Neural crest cell (in vitro differentiated cells): ENCODE measurements at regions not wholly inside any gene's neighbourhood (a gene's known extent, or its start where the extent isn't known, plus 50 kb on each side); places are given as distances from the start of the nearest gene placed in this dataset.

Experiments
- DNase-seq: peaks from one replicate; pipeline ENCODE4 v3.0.0; 2021; ENCODE audit warnings: low read depth, mixed read lengths, low spot score
- H3K27ac Mint-ChIP-seq: one replicate; pipeline ENCODE4 v1.8.0; 2021; ENCODE audit warnings: mild to moderate bottlenecking, mixed read lengths; ENCODE audit not compliant: unreplicated experiment
- H3K27me3 Mint-ChIP-seq: 2 replicates; pipeline ENCODE4 v1.8.0; 2021; ENCODE audit warnings: low read depth, mild to moderate bottlenecking, mixed read lengths
- H3K36me3 Mint-ChIP-seq: 2 replicates; pipeline ENCODE4 v1.8.0; 2021; ENCODE audit warnings: low read depth, mild to moderate bottlenecking, mixed read lengths
- H3K4me1 Mint-ChIP-seq: 2 replicates; pipeline ENCODE4 v1.8.0; 2021; ENCODE audit warnings: mixed read lengths
- H3K4me3 Mint-ChIP-seq: one replicate; pipeline ENCODE4 v1.8.0; 2021; ENCODE audit warnings: mild to moderate bottlenecking, mixed read lengths
- H3K9me3 Mint-ChIP-seq: 2 replicates; pipeline ENCODE4 v1.8.0; 2021; ENCODE audit warnings: mixed read lengths
- CTCF ChIP-seq: fragments of 200-600 bp; sonication (generic); conservative IDR thresholded peaks from 2 replicates; pipeline ENCODE4 v1.5.0; 2021; ENCODE audit warnings: antibody characterized with exemption, mild to moderate bottlenecking

- Mint-ChIP-seq H3K27ac (no peak overlapping the region), H3K36me3 (no peaks in the 10 kb centered on the region), H3K4me1 (no peaks in the 10 kb centered on the region), H3K27me3 (no peaks in the 10 kb centered on the region), H3K9me3 (no peaks in the 10 kb centered on the region), H3K4me3 (no peak overlapping the region)
- no peak for TF ChIP-seq CTCF
- no peak for DNase-seq
These were observed 475.4 kb upstream of the CNTN3 start for GRCh38 chr3:75089841-75090240.

GRCh38 chr3:75101329-75102147 is 487.1 kb upstream of the CNTN3 start:
- peak overlapping the region; percentile 44 for H3K4me3 Mint-ChIP-seq
- peaks cover 15% of the 10 kb centered on the region for H3K4me1 Mint-ChIP-seq
- peaks cover 6% of the 10 kb centered on the region for H3K9me3 Mint-ChIP-seq
- H3K27me3 Mint-ChIP-seq, result no peaks in the 10 kb centered on the region
- no peak for TF ChIP-seq CTCF
- no peak overlapping the region for H3K27ac Mint-ChIP-seq
- DNase-seq, result peak; percentile 45
- H3K36me3 Mint-ChIP-seq, result no peaks in the 10 kb centered on the region

DNA sequence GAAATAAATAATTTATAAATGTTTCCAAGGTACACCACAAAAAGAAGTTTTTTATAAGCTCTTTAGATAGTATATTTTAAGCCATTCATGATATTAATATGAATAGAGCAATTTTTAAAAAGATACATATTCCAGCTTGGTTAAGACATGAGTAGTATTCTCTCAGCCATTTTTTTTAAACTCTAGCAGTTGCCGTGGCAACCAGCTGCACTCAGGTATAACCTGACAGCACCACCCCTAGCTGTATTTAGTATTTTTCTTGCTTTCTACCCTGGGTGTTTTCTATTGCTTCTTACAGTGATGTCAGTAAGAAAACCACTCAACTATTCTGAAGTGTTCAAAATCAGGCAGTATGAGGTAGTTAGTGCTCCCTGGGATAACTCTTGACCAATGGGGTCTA is 496.3 kb upstream of the CNTN3 start:
- Mint-ChIP-seq H3K27ac (no peak overlapping the region), H3K36me3 (no peaks in the 10 kb centered on the region), H3K9me3 (no peaks in the 10 kb centered on the region), H3K27me3 (peaks cover 2% of the 10 kb centered on the region), H3K4me1 (no peaks in the 10 kb centered on the region), H3K4me3 (no peak overlapping the region)
- DNase-seq, result no peak
- no peak for TF ChIP-seq CTCF

- DNase-seq, result no peak
- Mint-ChIP-seq H3K27me3 (peaks cover 2% of the 10 kb centered on the region), H3K9me3 (peaks cover 4% of the 10 kb centered on the region), H3K4me3 (no peak overlapping the region), H3K4me1 (no peaks in the 10 kb centered on the region), H3K27ac (no peak overlapping the region), H3K36me3 (no peaks in the 10 kb centered on the region)
- no peak for TF ChIP-seq CTCF
These were observed 501.2 kb upstream of the CNTN3 start for GRCh38 chr3:75115695-75116094.

- Mint-ChIP-seq H3K4me3 (no peak overlapping the region), H3K36me3 (no peaks in the 10 kb centered on the region), H3K27me3 (no peaks in the 10 kb centered on the region), H3K27ac (no peak overlapping the region), H3K4me1 (no peaks in the 10 kb centered on the region), H3K9me3 (peaks cover 4% of the 10 kb centered on the region)
- DNase-seq, result no peak
- no peak for TF ChIP-seq CTCF
These were observed 504.3 kb upstream of the CNTN3 start for GRCh38 chr3:75118779-75119178.
